ENCODE measurements at regions not wholly inside any gene's neighbourhood (a gene's known extent, or its start where the extent isn't known, plus 50 kb on each side); places are given as distances from the start of the nearest gene placed in this dataset.

DNA sequence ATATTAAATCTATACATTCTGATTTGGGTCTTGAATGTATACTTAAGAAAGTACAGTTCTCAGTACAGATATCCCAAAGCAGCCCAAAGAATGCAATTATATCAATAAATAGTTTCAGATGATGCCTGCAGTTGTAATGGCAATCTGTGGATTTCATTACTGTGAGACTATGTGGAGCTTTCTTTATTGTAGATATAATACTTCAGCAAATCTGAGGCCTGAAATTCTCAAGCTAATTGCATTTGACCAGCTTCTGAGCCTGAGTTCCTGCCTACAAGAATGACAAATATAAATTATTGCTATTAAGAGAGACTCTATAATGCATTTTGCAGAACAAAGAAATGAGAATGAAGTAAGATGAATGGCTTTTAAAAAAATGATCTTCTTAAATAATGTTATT is 320.3 kb downstream of the DKK2 start:
- Histone ChIP-seq H3K9ac (ENCODE audit: low read depth in 1 of 2, low read length in 2 of 2) (no peak overlapping the region), H3K36me3 (ENCODE audit: control insufficient read depth in 2 of 2, insufficient read depth in 2 of 2, low read length in 2 of 2) (no peaks in the 10 kb centered on the region), H3K4me1 (ENCODE audit: control insufficient read depth in 2 of 2, insufficient read depth in 2 of 2, low read length in 2 of 2) (no peaks in the 10 kb centered on the region), H3K27ac (ENCODE audit: low read depth in 2 of 2, low read length in 2 of 2) (no peak overlapping the region), H3K9me3 (ENCODE audit: control insufficient read depth in 2 of 2, low read length in 2 of 2) (no peaks in the 10 kb centered on the region), H3K27me3 (ENCODE audit: control insufficient read depth in 2 of 2, insufficient read depth in 2 of 2, low read length in 2 of 2) (no peaks in the 10 kb centered on the region), H3K4me3 (ENCODE audit: low read length in 2 of 2) (no peak overlapping the region)

DNA sequence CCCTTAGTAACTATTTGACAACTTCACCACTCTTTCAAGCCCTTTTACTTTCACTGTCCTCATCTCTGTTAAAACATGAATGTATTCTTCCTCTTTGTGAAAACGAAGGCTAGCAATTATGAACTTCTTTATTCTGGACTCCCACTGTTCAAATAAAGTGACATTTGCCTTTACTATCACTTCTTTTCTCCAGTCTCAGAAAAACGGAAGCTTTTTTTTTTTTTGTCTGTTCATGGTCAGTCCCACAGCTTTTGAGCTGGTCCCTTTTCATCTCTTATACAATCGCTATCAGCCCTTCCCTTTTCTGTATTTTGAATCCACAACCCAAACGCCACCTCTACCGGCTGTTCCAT is 327.7 kb downstream of the DKK2 start:
- H3K9ac ChIP-seq (ENCODE audit: low read depth in 1 of 2, low read length in 2 of 2): no peak overlapping the region
- H3K27ac ChIP-seq (ENCODE audit: low read depth in 2 of 2, low read length in 2 of 2): no peak overlapping the region
- no peak overlapping the region for H3K4me3 ChIP-seq (ENCODE audit: low read length in 2 of 2)
- H3K4me1 ChIP-seq (ENCODE audit: control insufficient read depth in 2 of 2, insufficient read depth in 2 of 2, low read length in 2 of 2): no peaks in the 10 kb centered on the region
- H3K9me3 ChIP-seq (ENCODE audit: control insufficient read depth in 2 of 2, low read length in 2 of 2): no peaks in the 10 kb centered on the region
- no peaks in the 10 kb centered on the region for H3K27me3 ChIP-seq (ENCODE audit: control insufficient read depth in 2 of 2, insufficient read depth in 2 of 2, low read length in 2 of 2)
- H3K36me3 ChIP-seq (ENCODE audit: control insufficient read depth in 2 of 2, insufficient read depth in 2 of 2, low read length in 2 of 2): no peaks in the 10 kb centered on the region

DNA sequence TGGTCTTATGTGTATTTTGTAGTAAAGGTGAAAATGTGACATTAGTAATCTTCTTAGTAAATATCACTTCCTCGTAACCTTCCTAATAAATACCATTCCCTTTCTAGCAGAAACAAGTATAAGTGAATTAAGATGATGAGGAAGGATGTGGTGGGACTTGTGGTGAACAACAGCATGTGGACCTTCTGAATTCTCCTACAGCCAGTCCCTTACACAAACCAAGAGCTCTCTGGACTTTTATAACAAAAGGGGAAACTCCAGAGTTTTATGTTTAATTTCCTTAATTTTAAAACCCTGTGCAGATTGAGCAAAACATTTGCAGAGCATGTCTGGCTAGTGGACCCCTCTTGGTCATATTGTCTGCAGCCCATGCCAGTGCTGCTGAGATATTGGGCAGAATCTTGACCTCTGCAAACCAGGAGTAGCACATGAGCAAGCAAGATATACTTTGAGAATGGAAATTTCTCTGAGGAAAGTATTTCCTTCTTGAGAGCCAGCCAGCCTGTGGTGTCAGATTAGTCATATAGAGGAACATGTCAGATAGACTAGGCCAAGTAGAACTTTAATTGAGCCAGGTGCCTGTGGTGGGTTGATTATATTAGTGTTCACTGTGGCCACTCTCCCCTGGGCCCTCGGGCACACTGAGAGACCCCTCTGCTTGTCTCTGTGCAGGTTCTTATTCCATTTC is 328.2 kb downstream of the DKK2 start:
- H3K9ac ChIP-seq (ENCODE audit: low read depth in 1 of 2, low read length in 2 of 2): no peak overlapping the region
- no peaks in the 10 kb centered on the region for H3K27me3 ChIP-seq (ENCODE audit: control insufficient read depth in 2 of 2, insufficient read depth in 2 of 2, low read length in 2 of 2)
- no peaks in the 10 kb centered on the region for H3K36me3 ChIP-seq (ENCODE audit: control insufficient read depth in 2 of 2, insufficient read depth in 2 of 2, low read length in 2 of 2)
- no peak overlapping the region for H3K4me3 ChIP-seq (ENCODE audit: low read length in 2 of 2)
- H3K27ac ChIP-seq (ENCODE audit: low read depth in 2 of 2, low read length in 2 of 2): no peak overlapping the region
- H3K4me1 ChIP-seq (ENCODE audit: control insufficient read depth in 2 of 2, insufficient read depth in 2 of 2, low read length in 2 of 2): no peaks in the 10 kb centered on the region
- no peaks in the 10 kb centered on the region for H3K9me3 ChIP-seq (ENCODE audit: control insufficient read depth in 2 of 2, low read length in 2 of 2)

DNA sequence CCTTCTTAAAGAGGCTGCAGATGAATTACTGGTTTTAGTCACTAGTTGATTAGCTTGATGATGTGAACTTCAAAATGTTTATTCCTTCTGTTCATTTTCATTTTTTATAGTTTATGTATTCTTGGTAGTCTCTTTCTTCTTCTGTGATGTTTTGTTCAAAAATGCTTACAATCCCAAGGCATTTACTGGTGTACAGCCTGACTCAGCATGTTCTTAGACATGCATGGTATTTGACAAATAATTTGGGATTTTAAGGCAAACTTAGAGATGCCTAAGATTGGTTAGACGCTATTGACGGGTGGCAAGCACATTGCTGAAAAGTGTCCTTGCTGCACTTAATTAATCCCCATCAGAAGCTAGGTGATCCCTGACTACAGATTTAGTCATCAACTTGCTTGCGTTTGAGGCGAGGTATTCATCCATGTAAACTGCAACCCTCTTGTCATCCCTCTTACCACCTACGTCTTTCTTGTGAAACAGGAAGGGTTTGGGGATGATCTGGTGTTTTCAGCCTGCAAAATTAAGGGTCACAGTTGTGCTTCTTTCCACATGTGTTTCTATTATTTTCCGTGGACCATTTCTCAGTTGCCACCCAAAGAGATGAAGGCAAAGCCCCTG is 331.8 kb downstream of the DKK2 start:
- Histone ChIP-seq H3K9ac (ENCODE audit: low read depth in 1 of 2, low read length in 2 of 2) (no peak overlapping the region), H3K27me3 (ENCODE audit: control insufficient read depth in 2 of 2, insufficient read depth in 2 of 2, low read length in 2 of 2) (no peaks in the 10 kb centered on the region), H3K4me3 (ENCODE audit: low read length in 2 of 2) (no peak overlapping the region), H3K36me3 (ENCODE audit: control insufficient read depth in 2 of 2, insufficient read depth in 2 of 2, low read length in 2 of 2) (no peaks in the 10 kb centered on the region), H3K27ac (ENCODE audit: low read depth in 2 of 2, low read length in 2 of 2) (no peak overlapping the region), H3K4me1 (ENCODE audit: control insufficient read depth in 2 of 2, insufficient read depth in 2 of 2, low read length in 2 of 2) (no peaks in the 10 kb centered on the region), H3K9me3 (ENCODE audit: control insufficient read depth in 2 of 2, low read length in 2 of 2) (no peaks in the 10 kb centered on the region)

DNA sequence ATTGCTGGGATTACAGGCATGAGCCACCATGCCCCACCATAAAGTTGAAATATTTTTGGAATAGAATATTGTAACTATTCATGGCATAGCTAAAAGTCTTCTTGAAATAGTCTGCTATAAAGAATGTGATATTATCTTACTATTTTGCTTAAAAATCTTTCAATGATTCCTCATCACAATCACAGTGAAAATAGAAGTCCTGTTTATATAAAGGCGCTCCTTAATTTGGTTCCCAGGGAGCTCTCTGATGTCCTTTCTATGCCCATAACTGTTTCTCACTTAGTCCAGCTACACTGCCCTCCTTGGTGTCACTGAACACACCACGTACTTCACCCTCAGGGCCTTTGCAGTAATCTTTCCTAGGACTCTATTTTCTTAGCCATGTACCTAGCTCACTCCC is 331.7 kb upstream of the GIMD1 start:
- H3K9me3 ChIP-seq (ENCODE audit: control insufficient read depth in 2 of 2, low read length in 2 of 2): no peaks in the 10 kb centered on the region
- no peaks in the 10 kb centered on the region for H3K4me1 ChIP-seq (ENCODE audit: control insufficient read depth in 2 of 2, insufficient read depth in 2 of 2, low read length in 2 of 2)

DNA sequence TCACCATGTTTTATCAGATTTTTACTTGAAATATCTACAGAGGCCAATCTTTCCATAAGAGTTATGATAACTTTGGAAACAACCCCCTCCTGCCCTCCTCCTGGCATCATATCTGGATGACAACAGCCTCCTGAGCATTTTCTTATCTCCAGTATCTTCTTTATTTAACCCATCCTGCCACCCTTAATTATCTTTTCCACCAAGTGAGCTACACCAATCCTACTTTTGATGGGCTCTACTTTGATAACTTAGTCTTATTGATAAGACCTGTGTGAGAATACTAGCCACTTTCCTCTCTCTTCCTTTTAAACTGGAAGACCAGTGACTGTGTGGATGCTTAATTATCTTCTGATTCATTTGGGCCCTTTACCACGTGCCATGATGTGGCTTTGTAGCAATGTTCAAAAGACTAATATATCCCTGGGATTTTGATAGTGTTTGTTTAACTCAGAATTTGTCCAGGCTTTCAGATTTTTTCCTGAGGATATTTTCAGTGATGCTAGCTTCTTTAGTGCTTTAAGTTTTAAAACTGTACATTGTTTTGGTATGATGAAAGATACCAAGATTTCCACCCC is 330.1 kb upstream of the GIMD1 start:
- no peaks in the 10 kb centered on the region for H3K9me3 ChIP-seq (ENCODE audit: control insufficient read depth in 2 of 2, low read length in 2 of 2)
- H3K9ac ChIP-seq (ENCODE audit: low read depth in 1 of 2, low read length in 2 of 2): no peak overlapping the region
- H3K27ac ChIP-seq (ENCODE audit: low read depth in 2 of 2, low read length in 2 of 2): no peak overlapping the region
- H3K36me3 ChIP-seq (ENCODE audit: control insufficient read depth in 2 of 2, insufficient read depth in 2 of 2, low read length in 2 of 2): no peaks in the 10 kb centered on the region
- no peaks in the 10 kb centered on the region for H3K4me1 ChIP-seq (ENCODE audit: control insufficient read depth in 2 of 2, insufficient read depth in 2 of 2, low read length in 2 of 2)
- no peaks in the 10 kb centered on the region for H3K27me3 ChIP-seq (ENCODE audit: control insufficient read depth in 2 of 2, insufficient read depth in 2 of 2, low read length in 2 of 2)
- no peak overlapping the region for H3K4me3 ChIP-seq (ENCODE audit: low read length in 2 of 2)

More for the DNA sequence above, 331.7 kb upstream of the GIMD1 start:
- Histone ChIP-seq H3K9ac (ENCODE audit: low read depth in 1 of 2, low read length in 2 of 2) (no peak overlapping the region), H3K4me3 (ENCODE audit: low read length in 2 of 2) (no peak overlapping the region), H3K27me3 (ENCODE audit: control insufficient read depth in 2 of 2, insufficient read depth in 2 of 2, low read length in 2 of 2) (no peaks in the 10 kb centered on the region), H3K27ac (ENCODE audit: low read depth in 2 of 2, low read length in 2 of 2) (no peak overlapping the region), H3K36me3 (ENCODE audit: control insufficient read depth in 2 of 2, insufficient read depth in 2 of 2, low read length in 2 of 2) (no peaks in the 10 kb centered on the region)

DNA sequence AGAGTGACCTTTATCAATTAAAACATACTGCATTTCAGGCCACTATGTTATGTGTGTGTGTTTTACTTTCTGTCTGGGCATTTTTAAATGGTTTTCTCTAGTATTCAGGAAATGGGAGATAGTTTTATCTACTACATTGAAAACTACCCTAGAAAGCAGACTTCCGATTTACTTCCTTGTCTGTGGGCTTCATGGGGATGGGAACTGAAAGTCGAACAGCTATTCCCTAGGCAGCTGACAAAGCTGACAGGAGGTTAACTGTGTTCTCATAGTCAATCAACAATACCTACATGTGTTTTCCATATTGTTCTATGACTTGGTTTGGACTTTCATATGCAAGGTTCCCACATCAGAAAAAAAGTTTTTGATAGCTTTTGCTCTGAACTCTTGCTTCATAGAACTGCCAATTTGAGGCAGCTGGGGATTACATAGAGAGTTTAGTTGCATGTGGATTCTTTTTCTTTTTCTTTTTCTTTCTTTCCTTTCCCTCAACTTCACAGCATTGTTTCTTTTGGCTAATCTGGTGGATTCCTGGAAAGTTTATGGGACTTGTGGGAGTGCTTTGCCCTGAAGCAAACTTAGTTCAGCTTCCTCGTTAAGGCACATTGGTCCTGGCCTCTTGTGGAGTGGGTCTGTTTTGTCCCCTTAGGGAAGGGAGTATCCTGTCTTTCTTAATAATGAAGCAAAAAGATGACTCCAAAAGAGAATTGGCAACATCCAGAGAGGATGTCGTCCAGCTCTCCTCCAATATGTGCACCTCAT is 327.1 kb upstream of the GIMD1 start:
- H3K27ac ChIP-seq (ENCODE audit: low read depth in 2 of 2, low read length in 2 of 2): no peak overlapping the region
- H3K4me1 ChIP-seq (ENCODE audit: control insufficient read depth in 2 of 2, insufficient read depth in 2 of 2, low read length in 2 of 2): no peaks in the 10 kb centered on the region
- no peaks in the 10 kb centered on the region for H3K36me3 ChIP-seq (ENCODE audit: control insufficient read depth in 2 of 2, insufficient read depth in 2 of 2, low read length in 2 of 2)
- no peaks in the 10 kb centered on the region for H3K27me3 ChIP-seq (ENCODE audit: control insufficient read depth in 2 of 2, insufficient read depth in 2 of 2, low read length in 2 of 2)
- H3K4me3 ChIP-seq (ENCODE audit: low read length in 2 of 2): no peak overlapping the region
- H3K9me3 ChIP-seq (ENCODE audit: control insufficient read depth in 2 of 2, low read length in 2 of 2): no peaks in the 10 kb centered on the region
- no peak overlapping the region for H3K9ac ChIP-seq (ENCODE audit: low read depth in 1 of 2, low read length in 2 of 2)

DNA sequence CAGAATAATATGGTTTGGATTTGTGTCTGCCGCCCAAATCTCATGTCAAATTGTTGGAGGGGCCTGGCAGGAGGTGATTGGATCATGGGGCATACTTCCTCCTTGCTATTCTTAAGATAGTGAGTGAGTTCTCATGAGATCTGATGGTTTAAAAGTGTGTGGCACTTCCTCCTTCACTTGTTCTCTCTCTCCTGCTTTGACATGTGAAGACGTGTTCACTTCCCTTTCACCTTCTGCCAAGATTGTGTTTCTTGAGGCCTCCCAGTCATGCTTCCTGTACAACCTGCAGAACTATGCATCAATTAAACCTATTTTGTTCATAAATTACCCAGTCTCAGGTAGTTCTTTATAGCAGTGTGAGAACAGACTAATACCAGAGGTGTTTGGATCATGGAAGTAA is 325.7 kb upstream of the GIMD1 start:
- no peaks in the 10 kb centered on the region for H3K27me3 ChIP-seq (ENCODE audit: control insufficient read depth in 2 of 2, insufficient read depth in 2 of 2, low read length in 2 of 2)
- no peak overlapping the region for H3K4me3 ChIP-seq (ENCODE audit: low read length in 2 of 2)
- H3K36me3 ChIP-seq (ENCODE audit: control insufficient read depth in 2 of 2, insufficient read depth in 2 of 2, low read length in 2 of 2): no peaks in the 10 kb centered on the region
- no peaks in the 10 kb centered on the region for H3K9me3 ChIP-seq (ENCODE audit: control insufficient read depth in 2 of 2, low read length in 2 of 2)
- H3K9ac ChIP-seq (ENCODE audit: low read depth in 1 of 2, low read length in 2 of 2): no peak overlapping the region
- H3K4me1 ChIP-seq (ENCODE audit: control insufficient read depth in 2 of 2, insufficient read depth in 2 of 2, low read length in 2 of 2): no peaks in the 10 kb centered on the region
- no peak overlapping the region for H3K27ac ChIP-seq (ENCODE audit: low read depth in 2 of 2, low read length in 2 of 2)

DNA sequence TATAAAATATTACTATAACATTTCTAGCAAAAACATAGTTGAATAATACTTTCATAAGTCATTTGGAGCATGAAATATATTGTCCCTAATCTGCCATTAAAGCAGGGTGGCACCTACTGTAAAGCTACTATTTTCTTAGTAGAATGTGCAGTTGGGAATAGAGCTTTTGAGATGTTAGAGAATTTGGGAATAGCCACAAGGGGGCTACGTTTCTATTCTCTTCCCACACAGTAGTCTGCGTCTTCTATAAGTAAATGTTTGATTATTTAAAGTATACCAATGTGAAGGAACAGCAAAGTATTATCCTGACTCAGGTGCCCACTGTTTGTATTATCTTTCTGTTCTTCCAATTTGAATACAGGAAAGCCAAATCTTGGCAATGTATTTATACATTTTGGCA is 323.2 kb upstream of the GIMD1 start:
- Histone ChIP-seq H3K36me3 (ENCODE audit: control insufficient read depth in 2 of 2, insufficient read depth in 2 of 2, low read length in 2 of 2) (no peaks in the 10 kb centered on the region), H3K4me1 (ENCODE audit: control insufficient read depth in 2 of 2, insufficient read depth in 2 of 2, low read length in 2 of 2) (no peaks in the 10 kb centered on the region), H3K9me3 (ENCODE audit: control insufficient read depth in 2 of 2, low read length in 2 of 2) (no peaks in the 10 kb centered on the region), H3K4me3 (ENCODE audit: low read length in 2 of 2) (no peak overlapping the region), H3K27me3 (ENCODE audit: control insufficient read depth in 2 of 2, insufficient read depth in 2 of 2, low read length in 2 of 2) (no peaks in the 10 kb centered on the region), H3K9ac (ENCODE audit: low read depth in 1 of 2, low read length in 2 of 2) (no peak overlapping the region), H3K27ac (ENCODE audit: low read depth in 2 of 2, low read length in 2 of 2) (no peak overlapping the region)

DNA sequence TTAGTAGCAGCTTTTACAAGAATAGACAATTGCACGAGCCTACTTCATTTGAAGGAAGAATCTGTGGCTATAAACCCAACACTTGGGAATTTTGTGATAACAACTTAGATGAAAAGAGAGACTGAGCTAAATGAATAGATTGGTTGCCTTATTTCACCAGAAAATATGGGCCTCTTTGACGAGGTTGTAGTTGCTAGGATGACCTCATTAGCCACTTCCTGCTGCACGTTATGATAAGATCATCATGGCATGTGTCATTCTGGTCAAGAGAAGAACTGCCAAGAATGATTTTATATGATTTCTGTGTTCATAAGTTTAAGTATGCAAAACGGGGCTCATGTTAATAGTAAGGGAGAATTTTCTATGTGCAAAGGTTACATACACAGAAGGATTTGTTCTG is 321.9 kb upstream of the GIMD1 start:
- H3K36me3 ChIP-seq (ENCODE audit: control insufficient read depth in 2 of 2, insufficient read depth in 2 of 2, low read length in 2 of 2): no peaks in the 10 kb centered on the region
- no peak overlapping the region for H3K9ac ChIP-seq (ENCODE audit: low read depth in 1 of 2, low read length in 2 of 2)
- no peaks in the 10 kb centered on the region for H3K4me1 ChIP-seq (ENCODE audit: control insufficient read depth in 2 of 2, insufficient read depth in 2 of 2, low read length in 2 of 2)
- no peak overlapping the region for H3K4me3 ChIP-seq (ENCODE audit: low read length in 2 of 2)
- no peaks in the 10 kb centered on the region for H3K9me3 ChIP-seq (ENCODE audit: control insufficient read depth in 2 of 2, low read length in 2 of 2)
- no peaks in the 10 kb centered on the region for H3K27me3 ChIP-seq (ENCODE audit: control insufficient read depth in 2 of 2, insufficient read depth in 2 of 2, low read length in 2 of 2)
- no peak overlapping the region for H3K27ac ChIP-seq (ENCODE audit: low read depth in 2 of 2, low read length in 2 of 2)
